Stimulated activated CD4-positive, alpha-beta T cell treated with anti-CD3 and anti-CD28 coated beads, Interleukin-1b, Interleukin-23, amount 100 ng/mL, for 24 hours (primary cell): ENCODE measurements at regions not wholly inside any gene's neighbourhood (a gene's known extent, or its start where the extent isn't known, plus 50 kb on each side); places are given as distances from the start of the nearest gene placed in this dataset.

ENCODE experiments used
- DNase-seq, 4 experiments: peaks; one replicate each; pipeline ENCODE4 v3.0.0-alpha.2; 2020; ENCODE audit warnings: low read depth in 4 of 4, low spot score in 1 of 4

DNA sequence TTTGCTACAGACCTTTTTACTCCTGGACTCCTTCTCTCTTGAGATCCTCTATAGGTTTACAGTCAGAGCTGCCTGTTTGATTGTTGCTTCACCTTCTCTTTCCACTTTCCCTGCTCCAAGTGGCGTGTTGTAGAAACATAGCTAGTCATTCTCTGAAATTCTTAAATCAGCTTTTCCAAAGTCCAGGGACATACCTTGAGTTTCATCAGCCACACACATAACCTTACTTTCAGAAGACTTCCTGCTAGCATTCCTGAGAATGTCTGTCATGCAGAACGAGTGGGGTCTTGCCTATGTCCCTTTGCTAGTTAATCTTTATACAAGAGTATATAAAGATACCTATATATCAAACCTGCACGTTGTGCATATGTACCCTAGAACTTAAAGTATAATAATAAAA lies 230.3 kb upstream of the ZNF462 start:
- no peak for DNase-seq

DNA sequence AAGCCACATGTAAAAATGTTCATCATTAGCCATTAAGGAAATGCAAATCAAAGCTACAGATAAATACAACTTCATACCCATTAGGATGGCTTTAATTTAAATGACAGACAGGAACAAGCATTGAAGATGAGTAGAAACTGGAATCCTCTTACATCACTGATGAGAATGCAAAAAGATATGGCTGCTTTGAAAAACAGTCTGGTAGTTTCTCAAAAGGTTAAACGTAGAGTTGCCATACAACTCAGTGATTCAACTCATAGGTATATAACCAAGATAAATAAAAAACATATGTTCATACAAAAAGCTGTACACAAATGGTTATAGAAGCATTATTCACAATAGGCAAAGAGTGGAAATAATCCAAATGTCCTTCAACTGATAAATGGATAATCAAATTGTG lies 228.8 kb upstream of the ZNF462 start:
- no peak for DNase-seq

DNA sequence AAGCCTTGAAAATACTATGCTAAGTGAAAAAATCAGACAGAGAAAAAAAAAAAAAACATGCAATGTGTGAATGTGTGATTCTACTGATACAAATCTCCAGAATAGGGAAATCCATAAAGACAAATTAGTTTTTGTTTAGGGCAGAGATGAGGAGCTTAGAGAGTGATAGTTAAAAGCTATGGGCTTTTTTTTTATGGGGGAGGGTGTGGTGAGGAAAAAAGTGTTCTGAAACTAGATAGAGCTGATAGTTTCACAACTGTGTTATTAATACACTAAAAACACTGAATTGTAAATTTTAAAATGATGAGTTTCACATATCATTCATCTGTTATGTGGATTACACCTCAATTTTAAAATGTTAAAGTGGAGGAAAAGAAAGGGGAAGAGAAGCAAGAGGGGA lies 228.3 kb upstream of the ZNF462 start:
- no peak for DNase-seq

DNA sequence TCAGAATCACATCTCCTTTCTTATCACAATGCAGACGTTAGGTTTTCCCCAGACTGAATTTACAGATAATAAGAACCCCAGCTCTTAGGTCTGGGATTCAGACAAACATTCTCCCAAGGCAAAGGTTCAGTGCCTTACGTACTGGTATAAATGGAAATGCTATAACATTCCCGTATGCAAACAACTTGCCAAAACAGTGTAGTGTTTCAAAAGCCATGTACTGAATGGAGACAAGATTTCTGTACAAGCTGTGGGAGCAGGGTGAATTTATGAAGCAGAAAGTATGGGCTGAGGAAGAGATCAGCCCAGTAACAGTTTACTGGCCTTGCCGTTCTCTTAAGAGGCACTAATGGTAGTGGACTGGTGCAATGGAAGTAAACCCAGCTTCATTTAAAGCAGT lies 225.5 kb upstream of the ZNF462 start:
- no peak for DNase-seq

DNA sequence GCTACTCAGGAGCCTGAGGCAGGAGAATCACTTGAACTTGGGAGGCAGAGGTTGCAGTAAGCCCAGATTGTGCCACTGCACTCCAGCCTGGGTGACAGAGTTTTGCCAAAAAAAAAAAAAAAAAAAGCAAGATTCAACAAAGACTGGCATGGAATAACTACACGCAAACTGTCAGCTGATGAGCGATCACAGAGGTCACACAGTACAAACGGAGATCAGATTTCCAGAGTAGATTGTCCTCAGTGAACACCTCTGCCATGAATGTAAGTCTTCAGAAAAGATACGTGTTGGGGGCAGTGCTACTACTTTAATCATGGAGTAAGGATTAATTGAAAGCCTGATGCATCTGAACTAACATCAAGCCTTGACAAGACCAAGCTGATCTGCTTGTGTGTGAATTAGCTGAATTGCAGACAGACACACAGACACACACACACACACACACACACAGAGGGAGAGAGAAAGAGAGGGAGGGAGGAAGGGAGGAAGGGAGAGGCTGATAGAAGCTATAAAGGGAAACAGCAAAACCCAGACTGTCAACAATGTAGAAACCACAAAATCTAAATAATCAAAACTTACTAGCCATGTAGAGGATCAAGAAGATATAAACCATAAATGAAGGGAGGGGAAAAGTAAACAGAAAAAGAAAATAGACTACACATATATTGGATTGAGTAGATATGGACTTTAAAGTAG lies 222.9 kb upstream of the ZNF462 start:
- no peak for DNase-seq

DNA sequence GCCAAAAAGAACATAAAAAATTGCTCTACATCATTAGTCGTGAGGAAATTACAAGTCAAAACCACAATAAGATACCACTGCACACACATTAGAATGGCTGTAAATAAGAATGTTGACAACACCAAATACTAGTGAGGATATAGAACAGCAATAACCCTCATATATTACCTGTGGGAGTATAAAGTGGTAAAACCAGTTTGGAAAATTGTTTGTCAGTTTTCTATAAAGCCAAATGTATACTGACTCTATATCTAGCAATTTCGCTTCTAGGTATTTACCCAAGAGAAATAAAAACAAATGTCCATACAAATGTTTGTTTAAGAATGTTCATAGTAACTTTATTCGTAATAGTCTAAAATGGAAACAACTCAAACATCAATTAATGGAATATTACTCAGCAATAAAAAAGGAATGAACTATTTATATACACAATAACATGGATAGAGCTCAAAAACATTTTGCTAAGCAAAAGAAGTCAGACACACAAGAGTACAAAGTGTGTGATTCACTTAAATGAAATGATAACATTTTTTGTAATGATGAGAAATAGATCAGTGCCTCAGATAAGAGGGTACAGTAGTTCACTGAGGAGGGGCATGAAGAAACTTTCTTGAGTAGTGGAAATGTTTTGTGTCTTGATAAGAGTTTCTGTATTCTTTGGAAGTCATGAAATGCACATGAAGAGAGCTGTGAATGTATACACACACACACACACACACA lies 219.6 kb upstream of the ZNF462 start:
- no peak for DNase-seq

DNA sequence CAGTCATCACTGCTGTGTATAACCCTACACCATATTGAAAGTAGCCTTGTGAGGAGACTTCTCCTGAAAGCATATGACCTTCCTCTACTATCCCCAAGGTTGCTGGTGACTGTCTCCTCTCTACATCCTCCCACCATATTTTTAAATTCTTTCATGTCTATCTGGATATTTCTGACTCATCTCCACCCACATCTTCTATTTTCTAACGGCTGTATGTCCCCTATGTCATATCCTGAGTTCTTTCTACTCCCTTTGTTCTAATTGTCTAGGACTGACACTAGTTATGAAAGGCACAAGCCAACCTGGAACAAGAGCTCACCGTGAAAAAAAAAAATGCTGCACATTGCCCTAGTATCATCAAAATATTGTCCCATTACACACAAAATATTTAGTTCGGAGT lies 218.3 kb upstream of the ZNF462 start:
- no peak for DNase-seq

DNA sequence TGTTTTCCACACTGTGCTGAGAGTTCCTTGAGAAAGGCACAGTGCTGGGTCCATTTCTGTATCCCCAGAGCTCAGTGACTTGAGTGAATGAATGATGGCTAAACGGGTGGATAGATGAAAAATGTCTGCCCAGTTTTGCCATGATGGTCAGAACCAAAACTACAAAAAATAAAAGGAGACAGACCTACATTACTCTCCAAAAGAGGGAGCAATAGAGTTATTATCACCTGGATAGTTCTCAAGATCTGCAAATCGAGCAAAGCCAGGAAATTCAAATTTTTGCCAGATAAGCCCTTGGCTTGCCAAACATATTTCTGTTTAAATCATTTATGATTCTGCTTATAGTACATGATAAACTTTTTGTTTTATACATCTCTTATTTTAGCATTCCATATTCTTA lies 214.2 kb upstream of the ZNF462 start:
- no peak for DNase-seq

DNA sequence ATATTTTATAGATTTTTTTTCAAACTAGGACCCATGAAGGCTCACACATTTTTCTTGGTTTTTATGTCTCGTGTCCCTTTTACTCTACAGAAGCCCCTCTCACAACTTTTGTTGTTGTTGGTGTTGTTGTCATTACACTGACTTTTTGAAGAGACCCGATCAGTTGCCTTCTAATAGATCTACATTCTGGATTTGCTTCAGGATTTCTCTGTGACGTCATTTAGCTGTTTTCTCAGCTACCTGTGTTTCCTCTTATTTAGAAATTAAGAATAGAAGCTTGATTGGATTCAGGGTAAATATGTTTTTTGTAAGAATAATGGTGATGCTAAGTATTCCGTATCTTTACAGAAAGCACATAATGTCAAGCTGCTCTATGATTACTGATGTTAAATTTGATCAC lies 213.3 kb upstream of the ZNF462 start:
- DNase-seq: no peak

DNA sequence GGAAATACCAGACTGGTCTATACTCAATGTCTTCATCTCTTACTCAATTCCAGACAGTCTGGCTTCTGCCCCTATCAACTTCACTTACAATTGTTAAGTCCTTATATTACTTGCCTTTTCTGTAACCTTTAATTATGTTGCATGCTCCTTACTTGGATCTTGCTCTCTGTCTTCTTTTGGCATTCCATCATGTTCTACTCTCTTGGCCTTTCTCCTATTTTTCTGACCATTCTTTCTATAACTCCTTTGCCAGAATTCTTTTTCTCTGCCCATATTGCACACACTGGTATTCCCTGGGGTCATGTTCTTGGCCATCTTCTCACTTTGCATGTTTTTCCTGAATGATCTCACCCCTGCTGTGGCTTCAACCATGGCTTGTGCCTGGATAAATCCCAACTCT lies 209.8 kb upstream of the ZNF462 start:
- DNase-seq: no peak

DNA sequence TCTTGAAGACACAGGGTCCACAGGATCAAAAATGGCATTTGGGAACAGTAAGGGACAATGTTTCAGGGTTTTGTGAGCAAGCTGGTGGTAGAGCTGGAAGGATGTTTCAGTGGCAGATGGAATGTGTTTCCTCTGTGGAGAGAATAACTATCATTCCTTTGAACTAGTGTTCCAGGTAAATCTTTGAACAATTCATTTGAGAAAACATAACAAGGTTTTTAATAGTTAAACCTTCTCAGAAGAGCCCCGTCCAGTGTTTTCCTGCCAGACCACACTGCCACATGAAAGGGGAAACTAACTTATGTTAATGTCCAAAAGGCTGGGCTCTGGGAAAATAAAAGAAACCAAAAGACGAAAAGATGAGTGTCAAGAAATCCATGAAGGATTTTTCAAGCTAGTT lies 207.0 kb upstream of the ZNF462 start:
- no peak for DNase-seq

DNA sequence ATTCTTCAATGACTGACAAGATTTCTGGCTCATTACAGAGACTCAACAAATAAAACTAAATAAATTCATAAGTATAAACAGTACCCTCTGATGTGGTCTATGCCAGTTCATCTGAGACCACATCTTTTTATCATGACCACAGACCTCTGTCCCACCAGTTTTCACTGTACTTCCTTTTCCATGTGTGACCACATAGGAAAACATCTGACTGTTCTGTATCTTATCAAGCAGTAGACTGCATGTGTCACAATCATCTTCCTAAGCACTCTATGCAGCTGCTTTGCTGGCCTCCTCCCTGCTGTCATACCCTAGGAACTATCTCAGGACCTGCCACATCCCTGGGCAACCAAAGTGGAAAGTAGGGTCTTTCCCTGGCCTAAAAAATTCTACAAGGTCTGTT lies 205.0 kb upstream of the ZNF462 start:
- DNase-seq: no peak

DNA sequence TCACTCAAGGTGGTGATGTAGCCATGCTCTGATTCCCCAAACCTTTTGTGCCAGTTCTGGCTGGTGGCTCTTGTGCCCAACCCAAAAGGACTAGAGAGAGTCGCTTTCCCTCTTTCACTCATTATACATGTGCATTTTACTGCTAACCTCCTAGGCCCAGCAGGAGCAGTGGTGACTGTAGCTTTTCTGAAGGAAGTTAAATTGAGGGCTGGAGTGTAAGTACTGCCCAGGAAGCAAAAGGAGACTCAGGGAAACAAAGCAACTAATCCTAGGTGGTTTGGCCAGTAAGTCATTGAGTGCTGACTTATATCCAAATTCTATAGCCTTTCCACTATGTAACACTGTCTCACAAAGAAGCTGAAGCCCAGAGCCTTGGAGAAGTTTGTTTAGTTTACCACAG lies 194.4 kb upstream of the ZNF462 start:
- no peak for DNase-seq

DNA sequence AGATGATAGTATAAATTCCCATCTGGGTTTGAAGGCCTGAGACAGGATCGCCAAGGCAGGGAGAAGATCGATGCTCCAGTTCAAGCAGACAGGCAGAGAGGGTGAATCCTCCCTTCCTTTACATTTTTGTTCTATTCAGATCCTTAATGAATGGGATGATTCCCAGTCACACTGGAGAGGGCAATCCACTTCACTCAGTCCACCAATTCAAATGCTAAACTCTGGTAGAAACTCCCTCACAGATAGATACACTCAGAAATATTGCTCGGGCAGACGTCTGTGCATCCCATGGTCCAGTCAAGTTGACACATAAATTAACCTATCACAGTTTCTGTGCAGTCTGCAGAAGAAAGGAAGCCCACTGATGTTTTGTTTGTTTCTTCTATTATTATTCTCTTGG lies 193.1 kb upstream of the ZNF462 start:
- DNase-seq: no peak

DNA sequence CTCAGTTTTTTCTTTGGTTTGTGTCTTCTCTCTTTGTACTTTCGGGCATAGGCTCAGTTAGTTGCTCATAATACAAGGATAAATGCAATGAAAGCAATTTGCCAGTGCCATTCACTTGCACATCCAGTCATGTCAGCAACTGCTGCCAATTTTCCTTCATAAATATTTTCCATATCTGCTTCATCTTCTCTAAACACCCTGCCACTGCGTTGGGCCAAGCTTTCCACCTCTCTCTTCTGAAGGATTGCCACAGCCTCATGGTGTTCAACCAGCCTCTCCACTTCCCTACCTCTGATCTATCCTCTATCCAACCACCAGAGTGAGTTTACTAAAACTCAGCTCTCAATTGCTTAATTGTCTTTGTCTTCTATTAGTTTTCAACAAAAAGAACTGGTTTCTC lies 192.5 kb upstream of the ZNF462 start:
- DNase-seq: no peak

DNA sequence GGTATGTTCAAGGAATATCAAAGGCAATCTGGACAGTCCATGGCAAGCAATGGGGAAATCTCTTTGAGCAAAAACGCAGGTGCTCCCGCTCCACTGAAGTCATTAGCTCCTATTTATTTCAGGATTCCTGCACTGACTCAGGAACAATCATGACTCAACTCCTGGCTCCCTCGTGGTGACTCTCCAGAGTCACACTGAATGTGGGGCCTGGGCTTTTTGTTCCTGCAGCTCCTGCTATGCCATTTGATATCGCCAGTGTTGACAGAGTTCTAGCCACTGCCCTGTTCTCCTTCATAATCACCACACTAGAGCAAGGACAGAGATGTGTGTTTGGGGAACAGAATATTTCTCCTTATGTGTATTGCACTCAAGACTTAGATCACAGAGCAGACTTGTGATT lies 187.2 kb upstream of the ZNF462 start:
- no peak for DNase-seq

DNA sequence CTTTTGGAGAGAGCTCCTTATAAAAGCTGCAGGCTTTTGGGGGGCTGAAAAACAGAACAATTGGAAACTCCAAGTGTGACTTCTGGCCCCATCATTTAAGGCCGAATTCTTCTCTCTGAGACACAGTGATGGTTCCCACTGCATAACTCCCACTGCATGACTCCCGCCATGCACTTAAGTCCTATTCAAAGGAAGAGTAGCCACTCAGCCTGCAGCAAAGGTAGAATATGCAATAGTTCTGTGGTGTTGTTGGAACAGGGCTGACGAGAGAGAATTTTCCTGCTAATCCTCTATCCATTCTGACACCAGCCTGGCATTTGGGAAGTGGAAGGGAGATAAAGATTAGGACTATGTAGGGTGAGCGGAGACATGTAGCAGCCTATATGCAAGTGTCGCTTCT lies 185.6 kb upstream of the ZNF462 start:
- DNase-seq: no peak

DNA sequence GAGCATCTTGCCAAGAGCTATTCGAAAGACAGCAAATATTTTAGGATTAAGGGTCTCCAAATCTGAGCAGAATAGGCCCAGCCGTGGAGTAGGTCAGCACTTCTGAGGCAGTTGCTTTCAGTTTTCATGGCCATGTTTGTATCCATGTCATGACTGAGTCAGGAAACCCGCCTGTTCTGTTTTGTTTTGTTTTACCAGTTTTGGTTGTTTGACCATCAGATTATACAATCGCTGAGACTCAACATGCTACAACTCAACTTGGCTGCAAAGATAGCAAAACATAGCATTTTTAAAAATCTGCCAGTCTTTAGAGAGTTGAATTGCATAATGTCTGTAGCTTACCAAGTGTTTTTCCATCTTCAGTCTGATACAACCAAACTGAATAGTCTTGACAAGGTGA lies 185.1 kb upstream of the ZNF462 start:
- DNase-seq: no peak

DNA sequence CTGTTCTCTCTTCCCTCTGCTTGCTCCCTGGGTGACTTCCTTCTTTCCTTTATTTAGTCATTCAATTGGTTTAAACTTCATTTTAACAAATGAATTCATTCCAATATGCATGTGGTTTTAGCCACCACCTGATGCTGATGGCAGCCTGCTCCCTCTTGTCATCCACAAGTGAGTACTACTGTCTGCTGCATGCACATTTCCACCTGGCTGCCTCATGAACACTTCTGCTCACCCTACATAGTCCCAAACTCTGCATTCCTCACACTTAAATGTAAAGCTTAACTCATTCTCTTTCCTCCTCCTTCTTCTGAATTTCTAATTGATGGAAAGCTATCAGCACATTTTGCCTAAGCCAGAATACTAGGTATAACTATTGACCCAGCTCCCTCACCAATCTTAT lies 184.7 kb upstream of the ZNF462 start:
- no peak for DNase-seq

DNA sequence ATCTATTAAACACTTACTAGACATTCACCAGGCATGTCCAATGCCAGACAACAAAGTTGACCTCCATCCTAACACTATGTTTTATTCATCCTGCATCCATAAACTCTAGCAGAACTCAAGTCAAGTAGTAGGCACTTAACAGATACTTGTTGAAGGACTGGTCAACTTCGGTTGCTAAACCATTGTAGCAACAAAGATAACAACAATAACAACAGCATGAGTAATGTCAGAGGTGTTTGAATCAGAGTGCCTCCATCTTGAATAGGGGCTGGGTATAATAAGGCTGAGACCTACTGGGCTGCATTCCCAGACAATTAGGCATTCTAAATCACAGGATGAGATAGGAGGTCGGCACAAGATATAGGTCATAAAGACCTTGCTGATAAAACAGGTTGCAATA lies 180.5 kb upstream of the ZNF462 start:
- no peak for DNase-seq

DNA sequence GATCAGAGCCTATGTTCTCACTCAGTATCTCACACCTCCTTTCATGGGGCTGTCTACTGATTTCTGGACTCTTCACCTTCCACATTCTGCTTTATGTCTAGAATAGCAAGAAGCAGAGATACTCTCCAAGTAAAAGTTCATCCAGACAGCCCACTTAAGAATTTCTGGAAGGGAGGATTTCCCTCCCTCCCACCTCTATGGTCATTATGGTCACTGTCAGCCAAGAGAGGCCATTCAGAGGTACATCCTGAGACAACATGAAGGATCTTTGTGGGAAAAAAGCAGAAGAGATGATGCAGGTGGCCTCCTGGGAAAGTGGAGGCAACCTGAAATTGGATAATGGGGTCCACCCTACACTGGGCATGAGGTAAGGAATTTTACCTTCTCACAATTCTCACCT lies 179.5 kb upstream of the ZNF462 start:
- no peak for DNase-seq

DNA sequence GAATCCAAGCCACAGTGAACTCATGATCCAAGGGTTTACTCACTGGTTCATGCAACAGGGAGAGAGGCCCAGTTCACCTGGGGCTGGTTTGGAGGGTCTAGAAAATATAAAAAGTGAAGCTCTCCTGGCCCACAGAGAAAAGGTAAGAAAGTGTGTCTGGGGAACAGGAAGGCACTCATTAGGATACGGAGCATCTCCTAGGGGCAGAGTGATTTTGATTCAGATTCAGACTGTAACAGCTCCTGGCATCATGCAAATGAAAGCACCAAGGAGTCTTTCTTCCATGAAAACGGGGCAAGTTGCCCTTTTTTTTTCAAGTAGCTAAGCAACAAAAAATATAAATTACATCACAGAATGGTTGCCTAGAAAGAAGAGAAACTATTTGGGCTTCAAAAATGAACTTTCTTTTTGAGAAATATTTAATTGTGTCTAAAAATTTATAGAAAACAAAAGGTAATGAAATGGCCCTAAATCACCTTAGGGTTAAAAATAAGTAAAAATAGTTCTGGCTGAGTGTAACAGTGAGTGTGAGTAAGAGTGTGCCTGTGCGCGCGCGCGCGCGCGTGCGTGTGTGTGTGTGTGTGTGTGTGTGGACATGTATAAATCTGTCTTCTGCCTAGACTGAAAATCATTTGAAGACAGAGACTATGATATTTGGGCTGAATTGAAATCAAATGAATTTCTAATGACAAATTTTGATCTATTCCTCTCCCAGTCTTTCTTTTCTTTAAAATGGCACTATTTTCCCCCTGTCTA lies 177.8 kb upstream of the ZNF462 start:
- no peak for DNase-seq
